ENCODE measurements at regions not wholly inside any gene's neighbourhood (a gene's known extent, or its start where the extent isn't known, plus 50 kb on each side); places are given as distances from the start of the nearest gene placed in this dataset.

DNA sequence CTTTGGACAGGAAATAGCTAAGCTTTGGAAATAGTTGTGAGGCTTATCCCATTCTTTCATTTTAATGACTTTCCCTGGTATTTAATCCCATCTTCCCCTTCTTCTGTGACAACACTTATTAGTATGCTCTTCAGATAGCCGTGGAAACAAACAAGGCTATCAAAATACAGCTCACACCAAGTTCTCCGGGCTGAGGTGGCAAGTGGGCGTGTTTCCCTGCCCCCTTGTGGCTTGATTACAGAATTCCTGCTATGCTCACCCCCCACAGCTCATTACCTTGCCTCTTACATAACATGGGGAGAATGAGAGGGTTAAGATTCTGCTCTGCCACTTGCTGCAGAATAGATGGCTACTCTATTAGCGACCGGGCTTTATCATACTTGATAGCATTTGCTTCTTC lies 437.1 kb upstream of the TLE4 start:
- no peak for DNase-seq (ENCODE audit: low read depth, low spot score)

DNA sequence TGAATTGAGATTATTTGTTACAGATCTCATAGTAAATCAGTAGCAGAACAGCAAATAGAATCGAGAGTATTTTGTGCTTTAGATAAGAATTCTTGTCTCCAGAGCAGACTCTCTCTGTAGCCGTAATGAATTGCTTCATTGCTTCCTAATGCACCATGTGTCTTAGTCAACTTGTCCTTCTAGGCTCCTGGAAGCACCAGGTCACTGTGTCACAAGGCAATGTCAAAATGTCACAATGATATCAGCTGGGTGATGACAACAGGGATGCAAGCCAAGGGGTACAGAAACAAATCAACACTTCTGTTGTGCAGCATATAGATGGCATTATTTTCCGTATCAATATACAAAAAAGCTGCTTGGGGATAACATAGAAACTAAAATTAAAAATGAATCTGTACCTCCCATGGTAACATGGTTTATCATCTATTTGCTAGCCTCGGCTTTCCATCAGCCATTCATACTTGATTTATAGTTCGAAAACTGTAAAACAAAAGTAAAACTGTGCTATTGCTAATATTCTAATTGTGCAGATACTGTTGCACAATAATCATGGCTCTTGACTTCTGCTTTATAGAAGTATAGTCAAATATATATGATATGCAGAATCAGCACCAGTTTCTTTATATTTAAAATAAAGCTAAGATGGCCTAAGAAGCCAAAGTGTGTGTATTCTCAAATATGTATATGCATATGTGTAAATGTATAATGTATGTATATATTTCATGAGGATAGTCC lies 435.9 kb upstream of the TLE4 start:
- no peak for DNase-seq (ENCODE audit: low read depth, low spot score)

DNA sequence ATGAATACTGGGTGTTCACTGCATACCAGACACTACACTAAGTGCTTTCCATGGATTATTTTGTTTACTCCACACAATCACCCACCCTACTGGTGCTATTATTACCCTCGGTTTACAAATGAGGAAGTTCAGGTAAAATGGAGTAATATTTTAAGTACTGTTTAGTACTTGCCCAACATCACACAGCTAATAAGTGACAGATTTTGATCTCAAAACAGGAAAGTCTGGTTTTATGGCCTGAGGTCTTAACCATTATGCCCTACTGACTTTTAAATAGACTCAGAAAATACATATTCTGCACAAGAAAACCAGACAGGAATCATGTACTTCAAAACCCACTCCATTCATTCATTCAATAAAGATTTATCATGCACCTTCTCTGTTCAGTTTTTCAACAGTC lies 431.0 kb upstream of the TLE4 start:
- DNase-seq (ENCODE audit: low read depth, low spot score): no peak

DNA sequence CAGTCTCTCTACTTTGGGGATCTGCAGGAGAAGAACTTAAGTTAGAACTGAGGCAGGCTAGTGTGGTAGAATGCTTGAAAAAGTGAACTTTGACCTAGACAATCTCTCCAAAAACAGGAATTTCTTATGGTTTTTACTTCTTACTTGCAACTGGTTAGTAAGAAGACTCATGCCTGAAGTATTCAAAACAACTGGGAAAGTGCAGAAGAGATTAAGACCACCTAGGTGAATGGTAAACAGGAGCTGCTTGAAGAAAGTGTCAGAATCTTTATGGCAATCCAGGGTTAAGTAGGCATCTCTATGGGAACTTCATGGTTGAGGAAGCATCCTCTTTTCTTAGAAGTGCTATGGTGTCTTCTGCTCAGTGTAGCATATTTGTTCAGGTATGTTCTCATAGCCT lies 428.6 kb upstream of the TLE4 start:
- no peak for DNase-seq (ENCODE audit: low read depth, low spot score)

DNA sequence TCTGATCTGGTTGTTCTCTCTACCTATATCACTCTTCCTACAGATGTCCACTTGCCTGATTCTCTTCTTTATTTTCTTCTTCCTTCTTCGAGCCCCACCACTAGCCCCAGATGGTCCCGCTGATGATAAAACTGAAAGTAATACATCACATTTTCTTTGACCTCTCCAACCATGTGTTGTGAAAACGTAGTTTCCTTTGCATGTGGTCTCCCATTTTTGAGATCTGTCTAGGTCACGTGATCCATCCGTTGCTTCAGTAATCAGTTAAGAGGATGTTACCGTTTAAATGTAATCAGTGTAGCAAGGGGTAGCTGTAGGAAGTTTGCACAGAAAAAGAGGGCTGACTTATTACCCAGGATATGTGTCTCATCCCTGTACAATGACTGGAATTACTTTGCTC lies 426.3 kb upstream of the TLE4 start:
- no peak for DNase-seq (ENCODE audit: low read depth, low spot score)

DNA sequence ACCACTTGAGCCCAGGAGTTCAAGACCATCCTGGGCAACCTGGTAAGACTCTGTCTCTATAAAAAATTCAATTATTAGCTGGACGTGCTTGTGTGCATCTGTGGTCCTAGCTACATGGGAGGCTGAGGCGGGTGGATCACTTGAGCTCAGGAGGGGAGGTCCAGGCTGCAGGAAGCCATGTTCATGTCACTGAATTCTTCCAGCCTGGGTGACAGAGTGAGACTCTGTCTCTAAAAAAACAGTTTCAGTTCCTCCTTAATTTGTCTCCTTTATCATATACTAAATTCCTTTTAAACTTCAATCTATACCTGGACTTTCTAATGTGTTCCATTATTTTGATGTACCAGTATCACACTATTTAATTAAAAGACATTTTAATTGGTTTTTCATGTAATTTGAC lies 422.2 kb upstream of the TLE4 start:
- no peak for DNase-seq (ENCODE audit: low read depth, low spot score)

DNA sequence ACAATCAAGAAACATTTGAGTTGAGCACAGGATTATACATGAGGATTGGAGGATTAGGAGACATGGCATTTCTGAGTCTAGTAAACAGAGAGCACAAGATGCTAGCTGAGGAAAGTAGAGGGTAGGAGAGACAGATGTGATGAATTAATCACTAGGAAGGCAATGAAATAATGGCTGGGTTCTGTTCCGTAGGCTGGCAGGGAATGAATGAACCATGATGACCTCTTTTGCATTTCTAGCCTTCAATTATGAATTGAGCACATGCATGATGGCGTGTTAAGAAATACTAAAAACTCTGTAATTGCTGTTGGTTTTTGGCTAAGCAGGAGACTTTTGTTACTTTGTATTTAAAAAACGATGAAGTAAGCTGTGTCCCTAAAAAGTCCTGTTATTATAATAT lies 420.0 kb upstream of the TLE4 start:
- no peak for DNase-seq (ENCODE audit: low read depth, low spot score)

DNA sequence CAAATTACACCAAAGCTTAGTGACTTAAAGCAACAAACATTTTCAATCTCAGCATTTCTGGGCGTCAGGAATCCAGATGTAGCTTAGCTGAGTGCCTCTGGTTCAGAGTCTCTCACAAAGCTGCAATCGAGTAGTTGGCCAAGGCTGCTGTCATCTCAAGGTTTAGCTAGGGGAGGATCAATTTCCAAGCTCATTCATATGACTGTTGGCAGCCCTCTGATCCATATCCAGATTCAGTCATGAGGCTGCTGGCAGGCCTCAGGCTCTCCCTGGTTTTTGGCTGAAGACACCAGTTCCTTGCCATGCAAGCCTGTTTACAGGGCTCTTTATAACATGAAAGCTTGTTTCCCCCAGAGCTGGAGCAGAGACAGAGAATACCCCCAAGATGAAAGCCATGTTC lies 419.5 kb upstream of the TLE4 start:
- no peak for DNase-seq (ENCODE audit: low read depth, low spot score)

DNA sequence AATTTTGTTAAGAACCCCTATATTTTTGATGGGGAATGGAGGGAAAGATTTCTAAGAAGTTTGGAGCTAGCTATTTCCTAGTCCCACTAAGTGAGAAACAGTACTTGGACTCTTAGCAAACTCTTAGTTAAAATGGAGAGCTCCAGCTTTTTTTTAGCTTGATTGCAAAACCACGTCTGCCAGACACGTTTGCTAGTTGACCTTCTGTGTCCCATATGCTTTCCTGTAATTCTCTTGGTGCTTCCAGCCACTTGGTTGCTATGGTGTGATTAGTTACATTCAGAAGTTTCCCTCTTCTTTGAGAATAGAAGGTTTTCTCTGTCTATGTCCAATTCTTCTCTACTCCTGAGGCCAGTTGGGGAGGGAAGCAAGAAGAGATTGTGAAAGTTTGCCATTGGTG lies 417.0 kb upstream of the TLE4 start:
- no peak for DNase-seq (ENCODE audit: low read depth, low spot score)

DNA sequence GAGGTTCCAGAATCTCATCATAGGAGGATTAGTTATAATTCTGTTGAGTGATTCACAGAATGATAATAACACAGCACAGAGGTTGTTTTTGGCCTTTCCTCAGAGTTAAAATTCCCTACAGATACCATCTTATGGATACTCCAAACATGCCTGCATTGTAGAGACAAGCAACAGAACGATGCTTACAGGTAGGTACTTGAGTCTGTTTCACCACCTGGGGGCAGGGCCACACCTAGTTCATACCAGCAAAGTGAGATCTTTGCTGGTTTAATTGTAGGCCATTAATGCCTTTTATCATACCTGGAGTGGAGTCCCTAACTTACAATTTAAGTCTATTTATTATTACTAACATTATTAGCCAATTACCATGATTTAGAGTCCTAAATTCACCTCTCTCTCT lies 416.5 kb upstream of the TLE4 start:
- no peak for DNase-seq (ENCODE audit: low read depth, low spot score)

DNA sequence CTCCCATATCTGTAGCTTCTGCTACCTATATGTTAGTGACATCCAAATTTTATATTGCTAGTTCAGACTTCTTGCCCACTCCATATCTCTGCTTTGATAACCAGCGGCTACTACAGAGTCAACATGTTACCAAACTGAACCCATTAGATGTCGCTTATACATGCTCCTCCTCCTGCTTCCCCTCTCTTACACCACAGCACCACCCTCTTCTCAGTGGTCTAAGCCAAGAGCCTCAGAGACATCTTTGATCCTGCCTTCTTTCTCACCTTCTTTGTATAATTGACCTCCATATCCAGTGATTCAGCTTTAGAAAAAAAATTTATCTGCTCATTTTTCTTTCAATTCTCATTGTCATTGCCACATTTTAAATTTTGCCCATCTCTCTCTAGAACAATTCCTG lies 408.2 kb upstream of the TLE4 start:
- DNase-seq (ENCODE audit: low read depth, low spot score): no peak

DNA sequence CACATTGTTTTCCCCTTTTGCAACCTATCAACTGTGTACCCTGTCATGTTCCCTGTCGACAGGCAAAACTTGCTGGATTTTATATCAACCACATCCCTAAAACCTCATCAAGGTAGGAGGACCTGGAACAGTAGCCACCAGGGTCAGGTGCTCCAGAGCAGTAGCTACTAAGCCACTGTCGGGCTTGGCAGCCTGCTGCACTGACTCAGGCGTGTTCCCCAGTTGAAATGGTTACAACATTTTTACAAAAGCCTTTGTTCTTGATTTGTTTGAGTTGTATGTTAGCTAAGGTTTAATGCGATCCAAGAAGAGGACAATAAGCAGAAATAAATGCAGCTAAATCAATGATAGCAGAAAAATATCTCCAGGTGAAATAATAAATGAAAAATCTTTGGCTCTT lies 407.4 kb upstream of the TLE4 start:
- no peak for DNase-seq (ENCODE audit: low read depth, low spot score)

DNA sequence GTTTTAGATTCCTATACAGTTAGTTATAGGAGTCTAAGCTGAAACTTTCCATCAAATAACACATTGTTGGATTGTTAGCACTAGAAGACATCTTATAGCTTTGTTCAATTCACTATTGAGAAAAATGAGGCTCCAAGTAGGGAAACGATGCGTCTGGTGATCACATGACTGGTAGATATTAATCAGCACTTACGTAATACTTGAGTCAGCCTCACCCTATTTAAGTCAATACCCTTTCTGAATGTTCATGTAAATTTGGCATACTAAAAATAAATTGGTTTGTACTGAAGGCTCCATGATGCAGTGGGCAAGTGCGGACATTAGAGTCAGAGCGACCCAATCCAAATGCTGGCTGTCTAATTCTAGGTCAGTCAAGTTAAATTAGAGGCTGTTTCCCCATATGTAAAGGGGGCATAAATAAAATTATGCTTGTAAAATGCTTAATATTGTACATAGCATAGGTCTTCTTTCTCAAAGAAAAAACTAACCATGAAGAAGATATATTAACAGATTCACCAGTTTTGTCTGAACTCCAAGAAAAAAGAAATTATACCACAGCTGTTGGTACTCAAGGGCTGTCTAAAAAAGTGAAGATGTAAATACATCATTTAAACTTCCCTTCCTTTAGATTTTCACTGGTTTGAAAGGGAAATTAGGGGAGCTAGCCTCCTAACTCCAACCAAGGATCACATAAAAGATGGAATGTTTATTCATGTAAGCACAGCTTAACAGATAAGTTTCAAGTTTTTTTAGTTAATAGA lies 406.6 kb upstream of the TLE4 start:
- DNase-seq (ENCODE audit: low read depth, low spot score): no peak

DNA sequence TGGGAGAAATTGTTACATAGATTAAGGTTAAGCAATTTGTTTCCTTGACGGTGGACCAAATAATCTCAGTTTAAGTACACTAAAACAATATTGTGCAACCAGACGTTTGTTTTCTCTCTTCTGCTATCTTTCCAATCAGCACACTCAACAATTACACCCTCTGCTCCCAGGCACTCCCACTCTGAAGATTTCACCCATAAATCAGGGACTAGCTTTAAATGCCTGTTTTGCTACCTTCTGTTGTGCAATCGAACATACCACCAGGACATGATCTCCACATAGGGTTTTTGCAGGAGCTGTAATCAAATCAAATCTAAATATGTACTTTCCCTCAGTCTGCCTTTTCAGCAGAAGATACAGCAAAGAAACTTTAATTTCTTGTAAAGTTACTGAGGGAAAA lies 405.8 kb upstream of the TLE4 start:
- DNase-seq (ENCODE audit: low read depth, low spot score): no peak

DNA sequence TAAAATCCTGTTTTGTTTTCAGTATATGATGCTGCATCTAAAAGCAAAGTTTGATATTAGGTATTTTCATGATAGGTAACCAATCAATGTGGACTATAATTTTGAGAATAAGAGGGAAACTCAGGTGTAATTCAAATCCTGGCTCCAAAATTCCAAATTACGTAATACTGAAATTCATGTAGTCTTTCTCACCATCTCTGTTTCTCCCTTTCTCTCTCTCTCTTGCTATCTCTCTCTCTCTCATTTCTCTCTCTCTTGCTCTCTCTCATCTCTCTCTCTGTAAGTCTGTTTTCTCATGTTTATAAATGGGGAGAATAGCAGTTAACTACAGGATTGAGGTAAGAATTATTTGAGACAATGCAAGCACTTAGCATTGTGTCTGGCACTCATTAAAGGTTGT lies 401.1 kb upstream of the TLE4 start:
- no peak for DNase-seq (ENCODE audit: low read depth, low spot score)

DNA sequence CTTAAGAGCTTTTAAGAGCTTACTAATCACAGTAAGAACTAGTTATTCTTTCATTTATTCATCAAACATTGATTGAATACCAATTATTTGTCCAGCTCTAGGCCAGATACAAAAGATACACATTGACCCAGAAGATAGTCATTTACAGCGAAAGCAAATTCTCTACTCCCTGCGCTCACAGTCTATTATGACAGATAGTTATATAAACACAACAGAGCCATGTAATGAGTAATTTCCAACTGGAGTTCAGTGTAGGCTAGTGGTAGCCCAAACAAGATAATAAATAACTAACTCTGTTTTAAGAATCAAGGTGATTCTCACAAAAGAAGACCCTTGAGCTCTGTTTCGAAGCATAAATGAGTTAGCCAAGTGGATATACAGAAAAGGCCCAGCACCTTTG lies 397.8 kb upstream of the TLE4 start:
- no peak for DNase-seq (ENCODE audit: low read depth, low spot score)

DNA sequence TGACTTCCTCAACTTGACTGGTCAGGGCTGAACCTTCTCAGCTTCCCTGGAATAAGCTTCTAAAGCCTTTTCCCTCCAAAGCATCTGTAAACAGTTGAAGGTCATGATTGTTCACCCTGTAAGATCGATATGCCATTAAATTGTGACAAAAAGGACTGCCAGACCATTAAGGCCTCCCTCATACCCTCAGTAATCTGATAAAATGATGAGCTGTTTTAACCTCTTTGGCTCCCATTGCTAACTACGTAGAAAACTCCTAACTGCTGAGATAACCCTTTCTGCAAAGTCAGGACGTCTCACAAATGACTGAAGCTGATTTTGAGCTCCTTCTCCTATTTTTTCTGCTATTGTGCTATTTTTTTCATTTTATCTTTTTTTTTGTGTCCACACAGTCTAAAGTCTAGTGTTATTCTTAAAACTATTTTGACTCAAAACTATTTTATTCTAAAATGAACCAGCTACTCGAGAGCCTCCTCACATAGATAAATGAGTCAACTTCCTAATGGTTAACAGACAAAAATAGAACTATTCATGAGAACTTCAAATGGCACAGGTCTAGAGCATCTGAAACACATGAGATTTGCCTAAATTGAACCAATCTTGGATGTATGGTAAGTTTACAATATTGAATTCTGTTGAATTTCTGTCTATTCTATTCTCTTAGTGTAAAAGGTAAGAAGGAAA lies 395.6 kb upstream of the TLE4 start:
- DNase-seq (ENCODE audit: low read depth, low spot score): no peak

DNA sequence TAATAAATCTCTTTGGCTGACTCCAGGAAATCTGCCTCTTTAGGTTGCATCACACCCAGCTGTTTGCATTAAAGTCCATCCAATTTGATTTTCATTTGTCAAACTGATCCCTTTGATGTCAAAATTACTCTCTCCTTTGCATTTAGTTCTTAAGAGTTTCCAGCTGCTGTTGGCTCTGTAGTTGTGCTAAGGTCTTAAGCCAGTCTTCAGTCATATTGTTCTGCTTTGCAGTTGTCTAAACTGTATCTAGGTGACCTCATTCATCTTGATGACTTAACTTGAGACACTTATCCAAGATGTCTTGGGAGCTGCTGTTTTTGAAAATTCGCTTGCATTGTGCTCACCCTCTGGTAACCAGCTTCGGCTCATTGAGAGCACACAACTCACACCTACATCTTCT lies 386.9 kb upstream of the TLE4 start:
- DNase-seq (ENCODE audit: low read depth, low spot score): no peak

DNA sequence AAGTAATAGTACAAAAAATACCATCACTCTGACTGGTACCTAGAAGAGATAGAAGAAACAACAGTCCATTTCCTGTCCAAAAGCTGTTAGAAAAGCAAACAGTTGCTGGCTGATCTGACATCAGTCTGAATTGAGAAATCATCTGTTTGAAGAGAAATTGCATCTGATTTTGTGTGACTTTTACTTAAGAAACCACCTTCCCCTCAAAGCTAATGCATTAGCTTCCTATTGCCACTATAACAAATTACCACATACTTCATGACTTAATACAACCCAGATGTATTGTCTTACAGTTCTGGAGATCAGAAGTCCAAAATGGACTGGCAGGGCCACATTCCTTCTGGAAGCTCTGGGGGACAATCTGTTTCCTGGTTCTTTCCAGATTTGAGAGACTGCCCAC lies 385.9 kb upstream of the TLE4 start:
- no peak for DNase-seq (ENCODE audit: low read depth, low spot score)

DNA sequence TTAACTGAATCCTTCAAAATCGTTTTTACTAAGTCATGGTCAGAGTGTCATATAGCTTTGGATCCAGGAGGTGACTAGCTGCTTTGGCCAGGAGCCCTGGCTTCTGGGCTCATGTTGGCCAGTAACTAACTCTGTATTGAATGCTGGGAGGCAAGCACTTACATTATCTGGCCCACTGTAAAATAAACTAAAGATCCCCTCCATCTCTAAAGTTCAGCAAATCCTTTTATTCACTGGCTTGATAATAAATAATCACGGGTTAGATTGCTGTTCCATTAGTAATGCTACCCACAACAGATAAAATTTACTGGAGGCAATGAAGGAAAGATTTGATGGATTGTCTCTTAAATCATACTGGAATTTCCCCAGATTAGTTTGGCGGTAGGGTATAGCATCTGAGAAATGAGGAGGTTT lies 382.2 kb upstream of the TLE4 start:
- no peak for DNase-seq (ENCODE audit: low read depth, low spot score)

DNA sequence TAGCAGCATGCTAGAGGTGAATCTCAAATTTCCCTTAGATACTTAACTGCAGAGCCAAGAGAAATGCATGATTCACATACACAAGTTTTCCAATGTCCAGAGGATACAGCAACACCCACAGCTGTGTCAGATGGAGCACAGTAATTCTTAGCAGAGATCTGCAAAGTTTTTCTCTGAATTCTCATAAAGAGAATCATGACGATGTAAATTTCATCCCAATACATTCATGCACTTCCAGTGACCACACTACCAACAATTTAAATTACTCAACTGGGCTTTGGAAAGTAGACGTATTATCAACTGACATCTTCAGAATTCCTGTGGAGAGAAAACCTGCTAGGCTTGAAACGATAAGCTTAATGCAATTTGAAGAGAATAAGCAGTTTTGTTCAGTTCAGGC lies 378.8 kb upstream of the TLE4 start:
- no peak for DNase-seq (ENCODE audit: low read depth, low spot score)

DNA sequence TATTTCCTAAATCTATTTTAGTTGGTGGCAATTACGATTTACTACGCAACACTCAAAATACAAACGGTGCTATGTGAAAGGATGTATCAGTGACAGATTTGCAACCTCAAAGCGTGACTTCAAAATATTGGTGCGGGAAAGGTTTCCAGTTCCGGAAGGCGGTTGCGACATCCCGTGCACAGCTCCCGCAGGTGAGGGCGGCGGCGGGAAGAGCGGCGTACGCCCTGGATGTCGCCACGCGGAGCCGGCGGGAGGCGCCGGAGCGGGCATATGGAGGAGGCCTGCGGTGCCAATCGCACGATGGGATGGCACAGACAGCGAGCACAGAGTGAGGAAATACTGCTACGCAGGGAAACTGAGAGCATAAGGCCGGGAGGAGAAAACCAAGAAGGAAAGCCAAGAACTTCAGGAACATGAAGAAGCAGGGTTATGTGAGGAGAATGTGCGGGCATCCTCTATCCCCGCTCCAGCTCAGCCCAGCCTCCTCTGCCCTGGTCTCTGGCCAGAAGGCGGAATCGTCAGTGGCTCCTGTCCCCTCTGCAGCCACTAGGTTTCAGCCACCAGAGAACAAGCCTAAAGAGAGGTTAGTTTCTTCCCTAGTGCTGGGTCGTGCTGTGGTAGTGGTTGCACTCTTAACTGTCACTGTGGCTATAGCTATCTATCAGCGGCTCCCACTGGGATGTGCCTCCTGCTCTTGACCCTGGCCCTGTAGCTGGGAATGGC lies 378.1 kb upstream of the TLE4 start:
- DNase-seq (ENCODE audit: low read depth, low spot score): no peak
